Ectodermal cell (in vitro differentiated cells): ENCODE measurements at regions not wholly inside any gene's neighbourhood (a gene's known extent, or its start where the extent isn't known, plus 50 kb on each side); places are given as distances from the start of the nearest gene placed in this dataset.

Experiments used
- H3K27ac ChIP-seq: 2 replicates; pipeline ENCODE4 v1.7.0; 2013; ENCODE audit warnings: mild to moderate bottlenecking, low read depth, low read length; ENCODE audit not compliant: insufficient read depth, poor library complexity, severe bottlenecking
- H3K27me3 ChIP-seq: 2 replicates; pipeline ENCODE4 v1.7.0; 2013; ENCODE audit warnings: mild to moderate bottlenecking, low read length; ENCODE audit not compliant: insufficient read depth, control insufficient read depth, poor library complexity, severe bottlenecking
- H3K36me3 ChIP-seq: one replicate; pipeline ENCODE4 v1.7.0; 2013; ENCODE audit warnings: low read length; ENCODE audit not compliant: control insufficient read depth, insufficient read depth
- H3K4me1 ChIP-seq: one replicate; pipeline ENCODE4 v1.7.0; 2013; ENCODE audit warnings: low read length; ENCODE audit not compliant: control insufficient read depth, insufficient read depth
- H3K4me3 ChIP-seq: 2 replicates; pipeline ENCODE4 v1.7.0; 2013; ENCODE audit warnings: low read depth, low read length, control low read depth; ENCODE audit not compliant: insufficient read depth
- H3K9me3 ChIP-seq: 2 replicates; pipeline ENCODE4 v1.7.0; 2013; ENCODE audit warnings: mild to moderate bottlenecking, low read length, moderate library complexity; ENCODE audit not compliant: control insufficient read depth
- WGBS, 2 experiments: methylation state at CpG; one replicate each; pipeline ENCODE4 v1.1.7; 2013; ENCODE audit warnings: missing lambda C conversion rate in 2 of 2; 5-methylcytosine and 5-hydroxymethylcytosine counted together

- no peaks in the 10 kb centered on the region for H3K27me3 ChIP-seq
- H3K36me3 ChIP-seq, result no peaks in the 10 kb centered on the region
- H3K27ac ChIP-seq, result no peak overlapping the region
- no peaks in the 10 kb centered on the region for H3K4me1 ChIP-seq
- H3K9me3 ChIP-seq, result no peaks in the 10 kb centered on the region
- WGBS, 2 experiments, result 100% methylated on average over 1 of the region's 1 CpG; no CpG with 5 or more reads in 1 of the 2 experiments
- no peak overlapping the region for H3K4me3 ChIP-seq
Observed at GRCh38 chr3:86738684-86739083, 252.3 kb downstream of the VGLL3 start.

DNA sequence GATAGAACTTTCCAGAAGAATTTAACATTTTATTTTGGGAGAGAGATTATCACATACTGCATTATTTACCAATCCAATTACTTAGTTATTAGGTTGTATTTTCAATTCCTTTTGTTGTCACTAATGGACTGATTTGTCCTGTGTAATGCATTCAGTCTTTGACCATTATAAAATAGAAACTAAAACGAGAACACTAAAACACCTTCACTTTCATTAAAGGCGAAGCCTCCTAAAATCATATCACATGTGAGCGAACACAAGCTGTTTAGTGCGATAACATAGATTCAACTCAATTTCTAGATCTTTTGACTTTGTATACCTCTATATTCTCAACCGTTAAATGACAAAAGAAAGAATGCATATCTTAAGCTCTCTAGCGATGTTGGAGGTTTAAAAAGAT is 253.4 kb downstream of the VGLL3 start:
- Histone ChIP-seq H3K4me1 (no peaks in the 10 kb centered on the region), H3K36me3 (no peaks in the 10 kb centered on the region), H3K27ac (no peak overlapping the region), H3K4me3 (no peak overlapping the region), H3K9me3 (no peaks in the 10 kb centered on the region), H3K27me3 (no peaks in the 10 kb centered on the region)
- WGBS, 2 experiments, result 93 to 94% methylated on average over 6 of the region's 6 CpGs

GRCh38 chr3:86733257-86733656 is 257.7 kb downstream of the VGLL3 start:
- Histone ChIP-seq H3K36me3 (no peaks in the 10 kb centered on the region), H3K27me3 (no peaks in the 10 kb centered on the region), H3K9me3 (no peaks in the 10 kb centered on the region), H3K4me3 (no peak overlapping the region), H3K27ac (no peak overlapping the region), H3K4me1 (no peaks in the 10 kb centered on the region)
- 94% methylated on average over 22 of the region's 22 CpGs for WGBS, 2 experiments

DNA sequence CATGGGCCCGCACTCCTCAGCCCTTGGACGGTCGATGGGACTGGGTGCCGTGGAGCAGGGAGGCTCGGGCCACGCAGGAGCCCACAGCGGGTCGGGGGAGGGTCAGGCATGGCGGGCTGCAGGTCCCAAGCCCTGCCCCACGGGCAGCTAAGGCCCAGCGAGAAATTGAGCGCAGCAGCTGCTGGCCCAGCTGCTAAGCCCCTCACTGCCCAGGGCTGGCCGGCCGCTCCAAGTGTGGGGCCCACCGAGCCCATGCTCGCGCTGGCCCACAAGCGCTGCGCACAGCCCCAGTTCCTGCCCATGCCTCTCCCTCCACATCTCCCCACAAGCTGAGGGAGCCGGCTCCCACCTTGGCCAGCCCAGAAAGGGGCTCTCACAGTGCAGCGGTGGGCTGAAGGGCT is 259.4 kb downstream of the VGLL3 start:
- H3K4me1 ChIP-seq, result no peaks in the 10 kb centered on the region
- H3K9me3 ChIP-seq, result no peaks in the 10 kb centered on the region
- H3K27ac ChIP-seq, result no peak overlapping the region
- no peaks in the 10 kb centered on the region for H3K27me3 ChIP-seq
- no peak overlapping the region for H3K4me3 ChIP-seq
- H3K36me3 ChIP-seq, result no peaks in the 10 kb centered on the region
- WGBS, 2 experiments, result 92 to 94% methylated on average over 21 of the region's 21 CpGs

DNA sequence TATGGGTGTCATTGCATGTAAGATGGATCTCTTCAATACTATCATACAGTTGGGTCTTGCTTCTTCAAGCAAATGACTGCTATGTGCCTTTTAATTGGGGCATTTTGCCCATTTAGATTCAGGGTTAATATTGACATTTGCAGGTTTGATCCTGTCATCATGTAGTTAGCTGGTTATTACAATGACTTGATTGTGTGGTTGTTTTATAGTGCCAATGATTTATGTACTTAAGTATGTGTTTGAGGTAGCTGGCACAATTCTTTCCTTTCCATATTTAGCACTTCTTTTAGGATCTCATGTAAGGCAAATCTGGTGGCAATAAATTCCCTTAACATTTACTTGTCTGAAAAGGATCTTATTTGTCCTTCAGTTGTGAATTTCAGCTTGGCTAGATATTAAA is 267.5 kb downstream of the VGLL3 start:
- Histone ChIP-seq H3K4me1 (no peaks in the 10 kb centered on the region), H3K27me3 (no peaks in the 10 kb centered on the region), H3K36me3 (no peaks in the 10 kb centered on the region), H3K27ac (no peak overlapping the region), H3K4me3 (no peak overlapping the region), H3K9me3 (no peaks in the 10 kb centered on the region)

DNA sequence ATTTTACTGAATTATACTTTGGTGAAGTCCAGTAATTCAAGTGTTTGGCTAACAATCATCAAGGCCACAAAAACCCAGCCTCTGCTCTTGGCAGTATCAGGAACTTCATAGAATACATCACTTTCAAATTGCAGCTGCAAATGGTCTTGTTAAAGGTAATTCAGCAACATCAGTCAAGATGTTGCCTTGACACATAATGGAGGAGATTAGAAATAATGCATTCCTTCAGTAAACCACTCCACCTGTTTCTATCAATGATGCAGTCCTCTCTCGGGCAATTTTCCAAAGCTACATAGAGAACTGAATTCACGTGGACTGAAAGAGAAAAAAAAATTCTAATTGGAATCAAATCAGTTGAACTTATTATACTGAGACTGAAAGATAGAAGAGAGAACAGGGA is 279.3 kb downstream of the VGLL3 start:
- Histone ChIP-seq H3K4me1 (no peaks in the 10 kb centered on the region), H3K9me3 (no peaks in the 10 kb centered on the region), H3K27ac (no peak overlapping the region), H3K36me3 (no peaks in the 10 kb centered on the region), H3K4me3 (no peak overlapping the region), H3K27me3 (no peaks in the 10 kb centered on the region)
- WGBS, 2 experiments, result 86 to 100% methylated on average over 2 of the region's 2 CpGs

DNA sequence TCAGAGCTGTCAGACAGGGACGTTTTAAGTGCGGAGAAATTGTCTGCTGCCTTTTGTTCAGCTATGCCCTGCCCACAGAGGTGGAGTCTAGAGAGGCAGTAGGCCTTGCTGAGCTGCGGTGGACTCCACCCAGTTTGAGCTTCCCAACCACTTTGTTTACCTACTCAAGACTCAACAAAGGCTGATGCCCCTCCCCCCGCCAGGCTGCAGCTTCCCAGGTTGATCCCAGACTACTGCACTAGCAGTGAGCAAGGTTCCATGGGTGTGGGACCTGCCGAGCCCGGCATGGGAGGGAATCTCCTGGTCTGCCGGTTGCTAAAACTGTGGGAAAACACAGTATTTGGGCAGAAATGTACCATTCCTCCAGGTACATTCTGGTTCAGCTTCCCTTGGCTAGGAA is 282.1 kb downstream of the VGLL3 start:
- Histone ChIP-seq H3K27me3 (no peaks in the 10 kb centered on the region), H3K4me1 (no peaks in the 10 kb centered on the region), H3K9me3 (no peaks in the 10 kb centered on the region), H3K36me3 (no peaks in the 10 kb centered on the region), H3K4me3 (no peak overlapping the region), H3K27ac (no peak overlapping the region)
- 90 to 92% methylated on average over 7 of the region's 7 CpGs for WGBS, 2 experiments

GRCh38 chr3:86702381-86702958 is 288.5 kb downstream of the VGLL3 start:
- Histone ChIP-seq H3K4me3 (no peak overlapping the region), H3K27me3 (no peaks in the 10 kb centered on the region), H3K27ac (no peak overlapping the region), H3K4me1 (no peaks in the 10 kb centered on the region), H3K9me3 (no peaks in the 10 kb centered on the region), H3K36me3 (no peaks in the 10 kb centered on the region)
- no CpG with 5 or more reads among the region's 1 CpG for WGBS, 2 experiments

DNA sequence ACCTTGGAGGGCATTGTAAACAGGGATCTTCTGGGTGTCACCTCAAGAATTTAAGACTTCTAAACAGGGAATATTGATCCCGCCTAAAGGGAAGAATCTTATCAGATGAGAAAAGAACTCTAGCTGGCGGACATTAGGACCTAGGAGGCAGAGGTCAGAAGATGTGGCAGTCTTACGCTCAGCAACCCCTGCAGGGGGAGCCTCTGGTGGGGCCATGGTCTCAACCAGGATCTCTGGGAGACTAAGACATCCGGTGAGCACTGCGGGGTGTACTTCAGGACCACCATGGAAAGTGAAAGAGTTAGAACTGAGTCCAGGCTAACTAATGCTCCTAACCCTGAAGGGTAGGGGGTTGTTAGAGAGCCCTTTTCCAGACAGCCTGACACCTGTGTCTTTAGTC is 295.2 kb downstream of the VGLL3 start:
- no peaks in the 10 kb centered on the region for H3K9me3 ChIP-seq
- H3K27ac ChIP-seq, result no peak overlapping the region
- no peaks in the 10 kb centered on the region for H3K27me3 ChIP-seq
- no peaks in the 10 kb centered on the region for H3K4me1 ChIP-seq
- H3K36me3 ChIP-seq, result no peaks in the 10 kb centered on the region
- 83 to 86% methylated on average over 5 of the region's 5 CpGs for WGBS, 2 experiments
- H3K4me3 ChIP-seq, result no peak overlapping the region

DNA sequence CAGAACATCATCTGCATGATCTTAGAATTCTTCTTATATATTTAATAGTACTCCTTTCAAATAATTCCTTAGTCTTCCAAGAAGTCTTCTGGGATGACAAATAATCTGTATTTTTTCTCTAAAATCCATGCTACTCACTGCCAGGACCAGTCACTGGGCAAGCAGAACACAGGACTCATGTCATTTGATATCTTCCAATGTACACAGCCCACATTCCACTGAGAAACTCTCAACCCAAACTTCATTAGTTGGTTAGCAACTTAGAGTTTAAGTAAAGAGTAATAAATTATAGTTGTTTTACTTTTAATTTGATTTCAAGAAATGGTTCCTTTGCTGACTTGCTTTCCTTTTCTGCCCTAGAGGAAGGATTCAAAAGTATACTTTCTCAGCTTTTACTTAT is 317.0 kb downstream of the VGLL3 start:
- Histone ChIP-seq H3K27me3 (no peaks in the 10 kb centered on the region), H3K4me3 (no peak overlapping the region), H3K9me3 (no peaks in the 10 kb centered on the region), H3K27ac (no peak overlapping the region), H3K4me1 (peaks cover 6% of the 10 kb centered on the region), H3K36me3 (no peaks in the 10 kb centered on the region)

- Histone ChIP-seq H3K27ac (no peak overlapping the region), H3K9me3 (no peaks in the 10 kb centered on the region), H3K4me1 (no peaks in the 10 kb centered on the region), H3K27me3 (no peaks in the 10 kb centered on the region), H3K4me3 (no peak overlapping the region), H3K36me3 (no peaks in the 10 kb centered on the region)
- WGBS, 2 experiments, result 93 to 97% methylated on average over 2 of the region's 2 CpGs
Observed at GRCh38 chr3:86661817-86662216, 329.1 kb downstream of the VGLL3 start.
